GM12874 (cell line): ENCODE measurements at regions not wholly inside any gene's neighbourhood (a gene's known extent, or its start where the extent isn't known, plus 50 kb on each side); places are given as distances from the start of the nearest gene placed in this dataset.

Experiments
- CTCF ChIP-seq: IDR thresholded peaks from 2 replicates; pipeline ENCODE4 v1.5.1; 2011; ENCODE audit warnings: low read depth, mild to moderate bottlenecking, control low read depth, low read length, moderate library complexity; ENCODE audit not compliant: insufficient read depth

- no peak for TF ChIP-seq CTCF
These were observed 75.6 kb downstream of the ICOS start for GRCh38 chr2:204012072-204012653.

- no peak for TF ChIP-seq CTCF
These were observed 78.7 kb downstream of the ICOS start for GRCh38 chr2:204015118-204015843.

- no peak for TF ChIP-seq CTCF
These were observed 82.2 kb downstream of the ICOS start for GRCh38 chr2:204018717-204019116.

- no peak for TF ChIP-seq CTCF
These were observed 83.3 kb downstream of the ICOS start for GRCh38 chr2:204019572-204020501.

- no peak for TF ChIP-seq CTCF
These were observed 84.9 kb downstream of the ICOS start for GRCh38 chr2:204021290-204022081.

- TF ChIP-seq CTCF, result no peak
These were observed 86.0 kb downstream of the ICOS start for GRCh38 chr2:204022550-204022949.
